Choroid plexus epithelial cell (primary cell): ENCODE measurements at regions not wholly inside any gene's neighbourhood (a gene's known extent, or its start where the extent isn't known, plus 50 kb on each side); places are given as distances from the start of the nearest gene placed in this dataset.
A peak's percentile ranks its signal among the peaks of the same experiment; 100 is the strongest.

ENCODE experiments used
- DNase-seq: peaks from one replicate; pipeline ENCODE4 v3.0.0-alpha.2; 2010; ENCODE audit warnings: low read depth
- H3K4me3 ChIP-seq: 2 replicates; pipeline ENCODE4 v1.5.1; 2011; ENCODE audit warnings: low read depth, mild to moderate bottlenecking, control low read depth, low read length, moderate library complexity
- CTCF ChIP-seq: conservative IDR thresholded peaks from 2 replicates; pipeline ENCODE4 v1.5.1; 2011; ENCODE audit warnings: low read depth, mild to moderate bottlenecking, control low read depth, inconsistent platforms, low read length, moderate library complexity

GRCh38 chr21:15486460-15487195, 243.2 kb upstream of the USP25 start:
- no peak for TF ChIP-seq CTCF
- no peak overlapping the region for H3K4me3 ChIP-seq
- DNase-seq, result no peak

GRCh38 chr21:15487196-15487550, 242.6 kb upstream of the USP25 start:
- TF ChIP-seq CTCF, result no peak
- no peak for DNase-seq
- H3K4me3 ChIP-seq, result no peak overlapping the region

- TF ChIP-seq CTCF, result no peak
- no peak for DNase-seq
- no peak overlapping the region for H3K4me3 ChIP-seq
Measured at GRCh38 chr21:15491100-15491499, 238.7 kb upstream of the USP25 start.

GRCh38 chr21:15493646-15494045, 236.1 kb upstream of the USP25 start:
- no peak for DNase-seq
- no peak for TF ChIP-seq CTCF
- H3K4me3 ChIP-seq, result no peak overlapping the region

GRCh38 chr21:15494481-15494880, 235.3 kb upstream of the USP25 start:
- no peak for TF ChIP-seq CTCF
- DNase-seq, result no peak
- no peak overlapping the region for H3K4me3 ChIP-seq

- peak; percentile 30 for DNase-seq
- no peak overlapping the region for H3K4me3 ChIP-seq
- no peak for TF ChIP-seq CTCF
Measured at GRCh38 chr21:15495965-15496364, 233.8 kb upstream of the USP25 start.

GRCh38 chr21:15496911-15497310, 232.9 kb upstream of the USP25 start:
- no peak overlapping the region for H3K4me3 ChIP-seq
- DNase-seq, result no peak
- TF ChIP-seq CTCF, result no peak
